LNCAP (cell line): ENCODE measurements at regions not wholly inside any gene's neighbourhood (a gene's known extent, or its start where the extent isn't known, plus 50 kb on each side); places are given as distances from the start of the nearest gene placed in this dataset.

ENCODE experiments used
- CTCF ChIP-seq: fragments of 450-650 bp; IDR thresholded peaks from 2 replicates; pipeline ENCODE4 v1.5.1; 2017; ENCODE audit warnings: mild to moderate bottlenecking

DNA sequence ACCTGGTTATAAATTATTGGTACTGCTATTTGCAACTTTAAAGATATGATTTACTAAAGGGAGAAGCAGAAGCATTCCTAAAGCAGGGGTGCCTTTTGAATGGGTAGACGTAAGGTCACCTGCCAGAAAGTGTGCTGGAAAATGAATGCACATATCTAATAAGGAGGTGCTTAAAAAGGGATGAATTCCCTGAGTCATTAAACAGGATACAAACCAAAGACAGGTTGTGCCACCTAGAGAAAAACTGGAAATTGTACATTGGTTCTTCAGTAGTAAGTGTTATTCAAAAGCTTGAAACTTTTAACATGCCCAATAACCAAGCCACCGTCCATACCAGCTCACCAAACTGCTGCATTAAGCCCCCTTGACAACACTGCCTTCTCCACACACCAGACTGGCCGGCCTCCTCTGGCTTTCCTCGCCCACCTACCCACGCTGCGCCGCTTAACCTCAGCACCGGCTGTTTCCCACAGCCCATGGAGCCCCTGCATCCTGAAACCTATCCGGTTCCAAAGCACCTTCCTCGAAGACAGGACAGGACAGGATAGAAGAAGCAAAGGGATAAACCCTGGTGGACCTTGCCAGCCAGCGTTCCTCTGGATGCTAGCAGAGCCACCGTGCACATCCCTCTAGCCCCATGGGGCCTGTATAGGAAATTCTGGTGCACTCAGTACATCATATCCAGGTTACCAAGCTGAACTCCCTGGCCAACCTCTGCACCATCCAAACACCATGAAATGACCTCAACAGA is 201.5 kb upstream of the CAND1 start:
- no peak for TF ChIP-seq CTCF

DNA sequence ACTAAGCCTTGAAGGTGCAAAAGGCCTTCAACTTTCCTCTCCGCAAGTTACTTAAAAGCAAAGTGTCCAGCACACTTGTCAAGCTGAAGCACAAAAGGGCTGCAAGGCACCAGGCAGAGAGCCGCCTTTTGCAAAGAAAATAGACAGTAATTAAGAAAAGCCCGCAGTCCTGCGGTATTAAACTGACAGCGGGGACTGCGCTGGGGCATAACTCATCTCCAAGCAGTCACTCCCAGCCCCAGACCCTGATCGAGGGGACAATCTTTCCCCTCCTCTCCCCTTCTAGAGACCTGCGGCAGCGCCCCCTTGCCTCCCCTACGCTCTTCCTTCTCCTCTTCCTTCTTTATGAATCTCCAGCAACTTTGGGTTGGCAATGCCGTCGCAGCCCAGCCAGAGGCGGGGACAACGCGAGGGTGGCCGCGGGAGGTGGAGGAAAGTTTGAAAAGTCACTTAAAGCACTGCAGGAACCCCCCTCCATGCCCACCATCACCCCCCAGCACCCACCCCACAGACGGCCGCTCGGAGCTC is 200.9 kb upstream of the CAND1 start:
- TF ChIP-seq CTCF = no peak

DNA sequence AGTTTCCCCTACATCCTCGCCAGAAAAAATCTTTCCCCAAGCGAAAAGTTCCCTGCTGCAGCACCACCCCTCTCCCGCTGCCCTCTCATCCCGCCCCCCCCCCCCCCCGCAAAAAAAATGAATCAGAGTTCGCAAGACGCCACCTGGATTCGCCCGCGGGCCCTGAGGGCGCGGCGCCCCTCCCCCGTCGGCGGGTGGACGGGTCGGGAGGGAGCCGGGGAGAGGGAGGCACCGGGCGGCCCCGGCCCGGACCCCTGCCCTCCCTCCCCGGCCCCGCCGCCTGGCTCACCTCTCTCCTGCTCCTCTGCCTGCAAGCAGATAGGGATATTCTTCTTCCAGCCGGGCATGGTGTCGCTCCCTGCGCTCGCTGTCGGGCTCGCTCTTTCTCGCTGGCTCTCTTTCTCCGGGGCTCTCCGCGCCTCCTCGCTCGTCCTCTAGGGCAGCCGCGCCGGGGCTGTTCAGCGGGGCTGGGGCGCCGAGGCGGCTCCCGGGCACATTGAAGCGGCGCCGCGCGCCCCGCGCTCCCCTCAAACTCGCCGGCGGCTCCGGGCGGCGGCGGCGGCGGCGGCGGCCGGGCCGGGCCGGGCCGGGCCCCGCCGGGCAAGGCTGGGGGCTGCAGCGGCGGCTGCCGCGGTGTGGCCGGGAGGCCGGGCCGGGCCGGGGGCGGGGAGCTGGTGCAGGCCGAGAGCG is 200.3 kb upstream of the CAND1 start:
- no peak for TF ChIP-seq CTCF

DNA sequence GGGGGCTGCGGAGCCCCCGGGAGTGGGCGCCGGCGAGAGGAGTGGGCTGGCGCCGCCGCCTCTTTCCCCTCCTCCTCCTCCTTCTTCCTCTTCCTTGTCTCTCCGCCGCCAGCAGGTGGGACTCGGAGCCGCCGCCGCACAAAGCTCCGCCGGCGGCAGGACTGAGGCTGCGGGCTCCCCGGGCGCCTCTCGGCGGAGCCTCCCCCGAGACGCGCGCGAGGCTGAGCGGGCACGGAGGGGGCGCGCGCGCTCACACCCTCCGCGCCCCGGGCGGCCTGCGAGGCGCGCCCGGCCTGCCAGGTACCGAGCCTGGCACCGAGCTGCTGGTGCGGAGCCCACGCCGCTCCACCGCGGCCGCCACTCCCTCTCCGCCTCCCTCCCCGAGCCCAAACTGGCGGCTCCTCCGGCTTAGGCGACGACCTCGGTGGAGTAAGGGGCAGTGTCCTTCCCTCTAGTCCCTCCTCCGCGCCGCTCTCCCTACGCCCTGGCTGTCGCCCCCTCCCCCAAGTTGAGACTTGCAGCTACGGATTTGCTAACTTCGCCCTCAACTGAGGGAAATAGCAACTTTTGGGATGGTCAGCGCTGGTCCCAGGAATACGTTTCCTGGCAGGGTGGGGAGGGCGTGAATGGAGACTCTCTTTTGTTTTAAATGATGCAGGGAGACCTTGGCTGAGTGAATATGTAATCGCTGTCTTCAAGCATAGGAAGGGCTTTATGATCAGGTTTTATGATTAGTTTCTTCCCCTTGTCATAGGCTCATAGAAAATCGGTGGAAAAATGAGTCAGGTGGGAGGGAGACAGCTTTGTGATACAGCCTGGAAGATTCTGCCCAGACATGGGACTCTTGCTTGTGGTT is 199.5 kb upstream of the CAND1 start:
- TF ChIP-seq CTCF = no peak

DNA sequence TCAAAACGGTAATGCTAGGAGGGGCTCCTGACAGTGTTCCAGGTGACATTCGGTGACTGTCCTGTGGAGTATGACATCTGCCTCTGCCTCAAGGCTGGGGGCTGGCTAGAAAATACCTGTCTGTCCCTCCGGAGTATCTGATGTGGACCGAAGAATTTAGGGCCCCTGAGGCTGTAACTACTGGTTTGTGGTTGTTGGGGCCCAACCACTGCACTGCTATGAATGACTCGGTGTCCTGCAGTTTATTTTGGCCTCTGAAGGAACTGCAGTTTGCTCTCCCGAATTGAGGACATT is 198.9 kb upstream of the CAND1 start:
- TF ChIP-seq CTCF = no peak

- TF ChIP-seq CTCF = no peak
Measured at GRCh38 chr12:67070604-67071003, 198.6 kb upstream of the CAND1 start.

GRCh38 chr12:67073336-67073735 is 195.8 kb upstream of the CAND1 start:
- no peak for TF ChIP-seq CTCF
